Spleen (tissue), 7 donors: ENCODE measurements at regions not wholly inside any gene's neighbourhood (a gene's known extent, or its start where the extent isn't known, plus 50 kb on each side); places are given as distances from the start of the nearest gene placed in this dataset.

Source experiments
- CTCF ChIP-seq, 11 experiments: fragments of 200-600 bp in 7 of 11; fragments of 450-650 bp in 4 of 11; sonication (generic) in 4 of 11; IDR thresholded peaks in 8 of 11; conservative IDR thresholded peaks in 3 of 11; 1 replicate in 7 of 11; 2 replicates in 4 of 11; pipeline versions ENCODE4 v1.4.0 to v1.8.0; 2016 to 2021; ENCODE audit warnings: antibody characterized with exemption in 11 of 11, inconsistent platforms in 4 of 11, mild to moderate bottlenecking in 1 of 11
- POLR2A ChIP-seq, 3 donors: fragments of 450-650 bp; IDR thresholded peaks; one replicate each; pipeline ENCODE4 v1.5.1; 2017; ENCODE audit warnings: antibody characterized with exemption in 3 of 3, mild to moderate bottlenecking in 1 of 3
- donor health status: DM: no; HTN: no; CAD: no; lungs with moderate emphysema.
- donor health status: DM: no; HTN: no; CAD: no.
- donor health status: DM: no; HTN: no; CAD: no.

GRCh38 chr13:65095161-65096082 is 2134.7 kb downstream of the PCDH9 start:
- no peak for TF ChIP-seq POLR2A (IDR thresholded peaks at IDR 0.05)
- TF ChIP-seq CTCF (IDR thresholded peaks at IDR 0.05 in 8 of 11, conservative IDR thresholded peaks at IDR 0.05 in 3 of 11): no peak
